ENCODE measurements at regions not wholly inside any gene's neighbourhood (a gene's known extent, or its start where the extent isn't known, plus 50 kb on each side); places are given as distances from the start of the nearest gene placed in this dataset.

GRCh38 chr20:12383821-12384220, 466.1 kb downstream of the BTBD3 start:
- TF ChIP-seq CTCF (IDR thresholded peaks at IDR 0.05) (no peak), EP300 (IDR thresholded peaks at IDR 0.05) (no peak)

All from tibial nerve (tissue), 4 donors.